Trophoblast cell (in vitro differentiated cells and primary cell): ENCODE measurements at regions not wholly inside any gene's neighbourhood (a gene's known extent, or its start where the extent isn't known, plus 50 kb on each side); places are given as distances from the start of the nearest gene placed in this dataset.
"Not testable (repeated sequence)": the region's sequence is repeated elsewhere in the genome, so short reads cannot be mapped to it uniquely, and the experiment has no call there.

ENCODE experiments used
- DNase-seq, 2 donors: peaks; one replicate each; pipeline ENCODE4 v3.0.0-alpha.2; 2016
- H2AFZ ChIP-seq: 2 replicates; pipeline ENCODE4 v1.6.1; 2013; ENCODE audit warnings: low read length, moderate library complexity, mild to moderate bottlenecking; ENCODE audit not compliant: insufficient read depth, poor library complexity
- H2AK5ac ChIP-seq: 2 replicates; pipeline ENCODE4 v1.6.1; 2013; ENCODE audit warnings: mild to moderate bottlenecking, low read length
- H2BK120ac ChIP-seq: 2 replicates; pipeline ENCODE4 v1.6.1; 2013; ENCODE audit warnings: low read length, mild to moderate bottlenecking, moderate library complexity; ENCODE audit not compliant: insufficient read depth, poor library complexity
- H2BK12ac ChIP-seq: 2 replicates; pipeline ENCODE4 v1.6.1; 2013; ENCODE audit warnings: mild to moderate bottlenecking, low read length, moderate library complexity
- H2BK5ac ChIP-seq: 2 replicates; pipeline ENCODE4 v1.6.1; 2013; ENCODE audit warnings: low read length, low read depth, moderate library complexity, mild to moderate bottlenecking; ENCODE audit not compliant: poor library complexity
- H3K14ac ChIP-seq: 2 replicates; pipeline ENCODE4 v1.6.1; 2013; ENCODE audit warnings: mild to moderate bottlenecking, low read length
- H3K18ac ChIP-seq: 2 replicates; pipeline ENCODE4 v1.6.1; 2013; ENCODE audit warnings: mild to moderate bottlenecking, low read length
- H3K23ac ChIP-seq: 2 replicates; pipeline ENCODE4 v1.6.1; 2013; ENCODE audit warnings: low read length
- H3K27ac ChIP-seq: 2 replicates; pipeline ENCODE4 v1.5.1; 2013; ENCODE audit warnings: low read depth, mild to moderate bottlenecking, inconsistent platforms, low read length, moderate library complexity
- H3K27me3 ChIP-seq: 2 replicates; pipeline ENCODE4 v1.6.1; 2013; ENCODE audit warnings: inconsistent platforms, mild to moderate bottlenecking, low read length, moderate library complexity; ENCODE audit not compliant: insufficient read depth
- H3K36me3 ChIP-seq, 2 experiments: 1 replicate in 1 of 2; 2 replicates in 1 of 2; pipeline ENCODE4 v1.6.1; 2013; ENCODE audit warnings: low read length in 2 of 2, mild to moderate bottlenecking in 2 of 2, moderate library complexity in 1 of 2; ENCODE audit not compliant: insufficient read depth in 2 of 2, control insufficient read depth in 1 of 2
- H3K4ac ChIP-seq: 2 replicates; pipeline ENCODE4 v1.6.1; 2013; ENCODE audit warnings: low read depth, mild to moderate bottlenecking, low read length, moderate library complexity
- H3K4me1 ChIP-seq, 2 experiments: 1 replicate in 1 of 2; 2 replicates in 1 of 2; pipeline ENCODE4 v1.6.1; 2013; ENCODE audit warnings: low read length in 2 of 2, mild to moderate bottlenecking in 2 of 2, moderate library complexity in 1 of 2; ENCODE audit not compliant: insufficient read depth in 2 of 2, control insufficient read depth in 1 of 2
- H3K4me2 ChIP-seq: 2 replicates; pipeline ENCODE4 v1.6.1; 2013; ENCODE audit warnings: inconsistent platforms, mild to moderate bottlenecking, low read length, moderate library complexity
- H3K4me3 ChIP-seq: 2 replicates; pipeline ENCODE4 v1.5.1; 2013; ENCODE audit warnings: mild to moderate bottlenecking, low read depth, low read length, inconsistent platforms
- H3K79me1 ChIP-seq: one replicate; pipeline ENCODE4 v1.6.1; 2013; ENCODE audit warnings: low read length
- H3K79me2 ChIP-seq: 2 replicates; pipeline ENCODE4 v1.6.1; 2013; ENCODE audit warnings: low read length, mild to moderate bottlenecking; ENCODE audit not compliant: control insufficient read depth, insufficient read depth, poor library complexity
- H3K9ac ChIP-seq: 2 replicates; pipeline ENCODE4 v1.6.1; 2013; ENCODE audit warnings: mild to moderate bottlenecking, low read length
- H3K9me3 ChIP-seq: 2 replicates; pipeline ENCODE4 v1.6.1; 2013; ENCODE audit warnings: low read depth, mild to moderate bottlenecking, control low read depth, inconsistent platforms, low read length; ENCODE audit not compliant: insufficient read depth
- H4K12ac ChIP-seq: 2 replicates; pipeline ENCODE4 v1.6.1; 2013; ENCODE audit warnings: low read depth, mild to moderate bottlenecking, low read length, moderate library complexity
- H4K8ac ChIP-seq: 2 replicates; pipeline ENCODE4 v1.6.1; 2013; ENCODE audit warnings: low read depth, mild to moderate bottlenecking, low read length, moderate library complexity
- H4K91ac ChIP-seq: one replicate; pipeline ENCODE4 v1.6.1; 2013; ENCODE audit warnings: low read depth, mild to moderate bottlenecking, low read length, moderate library complexity
- WGBS: extraction: QIAGEN DNeasy Blood & Tissue Kit; methylation state at CpG from one replicate; pipeline ENCODE4 v1.1.7; 2013; ENCODE audit warnings: missing lambda C conversion rate; ENCODE audit not compliant: insufficient read length, insufficient coverage; ENCODE audit errors: extremely low coverage; 5-methylcytosine and 5-hydroxymethylcytosine counted together

GRCh38 chr1:146401281-146401825 is 172.5 kb upstream of the NOTCH2NLA start:
- H2BK120ac ChIP-seq, H2BK12ac ChIP-seq, H3K79me1 ChIP-seq, H3K4me3 ChIP-seq, H3K4me1 ChIP-seq, H3K23ac ChIP-seq, H3K4ac ChIP-seq, H3K9ac ChIP-seq, H3K18ac ChIP-seq, H3K36me3 ChIP-seq, H4K12ac ChIP-seq, H3K14ac ChIP-seq, H3K9me3 ChIP-seq, H2AK5ac ChIP-seq, H4K91ac ChIP-seq, H3K79me2 ChIP-seq, H3K4me2 ChIP-seq, H2BK5ac ChIP-seq, H2AFZ ChIP-seq, H4K8ac ChIP-seq, H3K27me3 ChIP-seq, H3K27ac ChIP-seq: not testable (repeated sequence)
- no CpG with 5 or more reads among the region's 7 CpGs for WGBS
- peak in 1 of 2 donors; percentile 6 for DNase-seq

- not testable (repeated sequence) for H4K91ac ChIP-seq, H3K36me3 ChIP-seq, H3K14ac ChIP-seq, H3K79me1 ChIP-seq, H3K4me1 ChIP-seq, H3K23ac ChIP-seq, H3K9ac ChIP-seq, H3K9me3 ChIP-seq, H2AK5ac ChIP-seq, H4K12ac ChIP-seq, DNase-seq, H2AFZ ChIP-seq, H3K27me3 ChIP-seq, H2BK12ac ChIP-seq, H2BK5ac ChIP-seq, H3K4me2 ChIP-seq, H3K79me2 ChIP-seq, H3K4ac ChIP-seq, H4K8ac ChIP-seq, H3K18ac ChIP-seq, H3K27ac ChIP-seq, H2BK120ac ChIP-seq, H3K4me3 ChIP-seq
- no CpG with 5 or more reads among the region's 8 CpGs for WGBS
These were observed 171.6 kb upstream of the NOTCH2NLA start for GRCh38 chr1:146400173-146401121.

- not testable (repeated sequence) for H3K4me2 ChIP-seq, H3K79me1 ChIP-seq, H3K4me3 ChIP-seq
These were observed 170.4 kb upstream of the NOTCH2NLA start for GRCh38 chr1:146399225-146399624.

GRCh38 chr1:146396801-146397200 is 168.0 kb upstream of the NOTCH2NLA start:
- not testable (repeated sequence) for H3K14ac ChIP-seq, H3K4me3 ChIP-seq, H2BK12ac ChIP-seq, H3K27ac ChIP-seq, H3K4ac ChIP-seq, H3K4me1 ChIP-seq, H3K79me2 ChIP-seq, H3K79me1 ChIP-seq, H2AFZ ChIP-seq, DNase-seq, H3K36me3 ChIP-seq, H3K23ac ChIP-seq, H3K4me2 ChIP-seq, H4K12ac ChIP-seq, H4K91ac ChIP-seq, H2AK5ac ChIP-seq, H2BK5ac ChIP-seq, H4K8ac ChIP-seq, H3K9ac ChIP-seq, H3K9me3 ChIP-seq, H2BK120ac ChIP-seq, H3K18ac ChIP-seq, H3K27me3 ChIP-seq

More at GRCh38 chr1:146399225-146399624, 170.4 kb upstream of the NOTCH2NLA start:
- not testable (repeated sequence) for H3K36me3 ChIP-seq, H4K12ac ChIP-seq, H4K8ac ChIP-seq, H3K9me3 ChIP-seq, H3K4ac ChIP-seq, H3K4me1 ChIP-seq, H3K23ac ChIP-seq, H2BK120ac ChIP-seq, H3K18ac ChIP-seq, H2AFZ ChIP-seq, H3K27ac ChIP-seq, H3K14ac ChIP-seq, H2AK5ac ChIP-seq, H2BK5ac ChIP-seq, H3K79me2 ChIP-seq, DNase-seq, H4K91ac ChIP-seq, H3K9ac ChIP-seq, H3K27me3 ChIP-seq, H2BK12ac ChIP-seq
- WGBS, result no CpG with 5 or more reads among the region's 2 CpGs
